ENCODE measurements at regions not wholly inside any gene's neighbourhood (a gene's known extent, or its start where the extent isn't known, plus 50 kb on each side); places are given as distances from the start of the nearest gene placed in this dataset.

GRCh38 chr5:68707575-68707974 is 386.2 kb upstream of the SLC30A5 start:
- TF ChIP-seq, protein P1, sequence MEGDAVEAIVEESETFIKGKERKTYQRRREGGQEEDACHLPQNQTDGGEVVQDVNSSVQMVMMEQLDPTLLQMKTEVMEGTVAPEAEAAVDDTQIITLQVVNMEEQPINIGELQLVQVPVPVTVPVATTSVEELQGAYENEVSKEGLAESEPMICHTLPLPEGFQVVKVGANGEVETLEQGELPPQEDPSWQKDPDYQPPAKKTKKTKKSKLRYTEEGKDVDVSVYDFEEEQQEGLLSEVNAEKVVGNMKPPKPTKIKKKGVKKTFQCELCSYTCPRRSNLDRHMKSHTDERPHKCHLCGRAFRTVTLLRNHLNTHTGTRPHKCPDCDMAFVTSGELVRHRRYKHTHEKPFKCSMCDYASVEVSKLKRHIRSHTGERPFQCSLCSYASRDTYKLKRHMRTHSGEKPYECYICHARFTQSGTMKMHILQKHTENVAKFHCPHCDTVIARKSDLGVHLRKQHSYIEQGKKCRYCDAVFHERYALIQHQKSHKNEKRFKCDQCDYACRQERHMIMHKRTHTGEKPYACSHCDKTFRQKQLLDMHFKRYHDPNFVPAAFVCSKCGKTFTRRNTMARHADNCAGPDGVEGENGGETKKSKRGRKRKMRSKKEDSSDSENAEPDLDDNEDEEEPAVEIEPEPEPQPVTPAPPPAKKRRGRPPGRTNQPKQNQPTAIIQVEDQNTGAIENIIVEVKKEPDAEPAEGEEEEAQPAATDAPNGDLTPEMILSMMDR (IDR thresholded peaks at IDR 0.05), result no peak
- no peak for TF ChIP-seq POLR2AphosphoS5 (IDR thresholded peaks at IDR 0.05; ENCODE audit: low read depth, low read length)
- TF ChIP-seq, protein P2, sequence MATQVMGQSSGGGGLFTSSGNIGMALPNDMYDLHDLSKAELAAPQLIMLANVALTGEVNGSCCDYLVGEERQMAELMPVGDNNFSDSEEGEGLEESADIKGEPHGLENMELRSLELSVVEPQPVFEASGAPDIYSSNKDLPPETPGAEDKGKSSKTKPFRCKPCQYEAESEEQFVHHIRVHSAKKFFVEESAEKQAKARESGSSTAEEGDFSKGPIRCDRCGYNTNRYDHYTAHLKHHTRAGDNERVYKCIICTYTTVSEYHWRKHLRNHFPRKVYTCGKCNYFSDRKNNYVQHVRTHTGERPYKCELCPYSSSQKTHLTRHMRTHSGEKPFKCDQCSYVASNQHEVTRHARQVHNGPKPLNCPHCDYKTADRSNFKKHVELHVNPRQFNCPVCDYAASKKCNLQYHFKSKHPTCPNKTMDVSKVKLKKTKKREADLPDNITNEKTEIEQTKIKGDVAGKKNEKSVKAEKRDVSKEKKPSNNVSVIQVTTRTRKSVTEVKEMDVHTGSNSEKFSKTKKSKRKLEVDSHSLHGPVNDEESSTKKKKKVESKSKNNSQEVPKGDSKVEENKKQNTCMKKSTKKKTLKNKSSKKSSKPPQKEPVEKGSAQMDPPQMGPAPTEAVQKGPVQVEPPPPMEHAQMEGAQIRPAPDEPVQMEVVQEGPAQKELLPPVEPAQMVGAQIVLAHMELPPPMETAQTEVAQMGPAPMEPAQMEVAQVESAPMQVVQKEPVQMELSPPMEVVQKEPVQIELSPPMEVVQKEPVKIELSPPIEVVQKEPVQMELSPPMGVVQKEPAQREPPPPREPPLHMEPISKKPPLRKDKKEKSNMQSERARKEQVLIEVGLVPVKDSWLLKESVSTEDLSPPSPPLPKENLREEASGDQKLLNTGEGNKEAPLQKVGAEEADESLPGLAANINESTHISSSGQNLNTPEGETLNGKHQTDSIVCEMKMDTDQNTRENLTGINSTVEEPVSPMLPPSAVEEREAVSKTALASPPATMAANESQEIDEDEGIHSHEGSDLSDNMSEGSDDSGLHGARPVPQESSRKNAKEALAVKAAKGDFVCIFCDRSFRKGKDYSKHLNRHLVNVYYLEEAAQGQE (IDR thresholded peaks at IDR 0.05; ENCODE audit: insufficient read depth in 1 of 2, low read depth in 2 of 2, low read length in 1 of 2), result no peak
